Psoas muscle (tissue), 7 donors: ENCODE measurements at regions not wholly inside any gene's neighbourhood (a gene's known extent, or its start where the extent isn't known, plus 50 kb on each side); places are given as distances from the start of the nearest gene placed in this dataset.

Experiments
- ATAC-seq, 4 donors: fragments of 200-7000 bp; cut with Tn5 transposase; one replicate each; pipeline ENCODE4 v1.9.1; 2020; ENCODE audit warnings: moderate library complexity in 3 of 4, mild to moderate bottlenecking in 2 of 4
- DNase-seq, 2 donors: peaks; one replicate each; pipeline ENCODE4 v3.0.0-alpha.2; 2020
- H3K27ac ChIP-seq: fragments of 200-600 bp; one replicate; pipeline ENCODE4 v1.8.0; 2022
- H3K27me3 ChIP-seq, 3 donors: fragments of 200-600 bp in 1 of 3; one replicate each; pipeline versions ENCODE4 v1.6.1 to v1.8.0; 2013 to 2022; ENCODE audit warnings: low read length in 2 of 3, mild to moderate bottlenecking in 2 of 3, moderate library complexity in 1 of 3; ENCODE audit not compliant: insufficient read depth in 3 of 3
- H3K36me3 ChIP-seq, 2 donors: fragments of 200-600 bp in 1 of 2; one replicate each; pipeline versions ENCODE4 v1.6.1 to v1.8.0; 2013 to 2022; ENCODE audit warnings: low read depth in 1 of 2, mild to moderate bottlenecking in 1 of 2, moderate library complexity in 1 of 2; ENCODE audit not compliant: insufficient read depth in 1 of 2
- H3K4me1 ChIP-seq: fragments of 200-600 bp; one replicate; pipeline ENCODE4 v1.8.0; 2022
- H3K4me3 ChIP-seq: fragments of 200-600 bp; one replicate; pipeline ENCODE4 v1.8.0; 2022; ENCODE audit warnings: mild to moderate bottlenecking
- H3K9me3 ChIP-seq: fragments of 200-600 bp; one replicate; pipeline ENCODE4 v1.8.0; 2022
- WGBS, 3 donors: extraction: QIAGEN DNeasy Blood & Tissue Kit; methylation state at CpG; one replicate each; pipeline versions ENCODE4 v1.1.6 to v1.1.7; 2013; 5-methylcytosine and 5-hydroxymethylcytosine counted together
- intact Hi-C, 2 donors: fragments of 100-400 bp; cut with DNase I; formaldehyde crosslinking; loops; one replicate each; pipeline versions ENCODE4 v1.11.0 to v1.14.2; 2022
- TF ChIP-seq, protein P1 (sequence below): fragments of 200-600 bp; IDR thresholded peaks from one replicate; pipeline ENCODE4 v1.8.0; 2022; ENCODE audit warnings: antibody characterized with exemption
- donor health status: healthy with polysubstance abuse.
- donor health status: DM: no; HTN: no; CAD: no; lungs with moderate emphysema.
- donor health status: Bipolar disorder and iron deficiency.
- donor health status: healthy.
- donor health status: DM: yes; HTN: yes; CAD: no.
- donor health status: DM: no; HTN: no; CAD: no.
- donor health status: DM: yes; HTN: yes; CAD: no.

GRCh38 chr7:41117431-41117830 is 585.5 kb downstream of the INHBA start:
- TF ChIP-seq, protein P1, sequence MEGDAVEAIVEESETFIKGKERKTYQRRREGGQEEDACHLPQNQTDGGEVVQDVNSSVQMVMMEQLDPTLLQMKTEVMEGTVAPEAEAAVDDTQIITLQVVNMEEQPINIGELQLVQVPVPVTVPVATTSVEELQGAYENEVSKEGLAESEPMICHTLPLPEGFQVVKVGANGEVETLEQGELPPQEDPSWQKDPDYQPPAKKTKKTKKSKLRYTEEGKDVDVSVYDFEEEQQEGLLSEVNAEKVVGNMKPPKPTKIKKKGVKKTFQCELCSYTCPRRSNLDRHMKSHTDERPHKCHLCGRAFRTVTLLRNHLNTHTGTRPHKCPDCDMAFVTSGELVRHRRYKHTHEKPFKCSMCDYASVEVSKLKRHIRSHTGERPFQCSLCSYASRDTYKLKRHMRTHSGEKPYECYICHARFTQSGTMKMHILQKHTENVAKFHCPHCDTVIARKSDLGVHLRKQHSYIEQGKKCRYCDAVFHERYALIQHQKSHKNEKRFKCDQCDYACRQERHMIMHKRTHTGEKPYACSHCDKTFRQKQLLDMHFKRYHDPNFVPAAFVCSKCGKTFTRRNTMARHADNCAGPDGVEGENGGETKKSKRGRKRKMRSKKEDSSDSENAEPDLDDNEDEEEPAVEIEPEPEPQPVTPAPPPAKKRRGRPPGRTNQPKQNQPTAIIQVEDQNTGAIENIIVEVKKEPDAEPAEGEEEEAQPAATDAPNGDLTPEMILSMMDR: no peak
- WGBS, 3 donors: 80 to 87% (median 87%) methylated on average over 2 of the region's 2 CpGs
- ATAC-seq (no peak), DNase-seq (no peak)
- intact Hi-C loops: no loop called here
- Histone ChIP-seq H3K36me3 (no peaks in the 10 kb centered on the region), H3K9me3 (no peaks in the 10 kb centered on the region), H3K27ac (no peak overlapping the region), H3K4me3 (no peak overlapping the region), H3K27me3 (no peaks in the 10 kb centered on the region), H3K4me1 (no peaks in the 10 kb centered on the region)

- Histone ChIP-seq H3K27ac (no peak overlapping the region), H3K36me3 (no peaks in the 10 kb centered on the region), H3K4me3 (no peak overlapping the region), H3K4me1 (no peaks in the 10 kb centered on the region), H3K9me3 (no peaks in the 10 kb centered on the region), H3K27me3 (no peaks in the 10 kb centered on the region)
- ATAC-seq (no peak), DNase-seq (no peak)
- WGBS, 3 donors: 84 to 92% (median 86%) methylated on average over 1 of the region's 1 CpG
- TF ChIP-seq, protein P1: no peak
- intact Hi-C loops: no loop called here
Observed at GRCh38 chr7:41116817-41117216, 586.1 kb downstream of the INHBA start.

DNA sequence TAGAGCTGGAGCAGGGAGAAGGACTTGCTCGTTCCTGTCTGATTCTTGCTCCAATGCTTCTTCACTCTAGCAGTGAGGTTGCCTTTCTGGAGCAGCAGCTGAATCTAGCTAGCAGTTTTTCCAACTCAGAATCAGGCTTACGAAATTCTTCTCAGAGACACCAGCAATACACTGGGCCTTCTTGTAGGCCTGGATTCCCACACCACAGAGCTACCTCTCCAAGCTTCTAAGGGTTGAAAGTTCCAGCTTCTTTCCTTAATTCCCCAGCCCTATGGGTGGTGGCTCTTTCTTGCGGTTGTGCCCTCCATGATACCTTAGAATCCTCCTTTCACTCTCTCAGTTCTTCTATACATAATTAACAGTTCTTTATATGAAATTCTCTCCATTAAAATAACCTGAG is 586.6 kb downstream of the INHBA start:
- ATAC-seq (no peak), DNase-seq (no peak)
- H3K36me3 ChIP-seq: no peaks in the 10 kb centered on the region
- WGBS, 3 donors: 86 to 94% (median 93%) methylated on average over 3 of the region's 3 CpGs
- H3K27ac ChIP-seq: no peak overlapping the region
- intact Hi-C loops: no loop called here
- TF ChIP-seq, protein P1: no peak
- no peaks in the 10 kb centered on the region for H3K27me3 ChIP-seq
- H3K4me1 ChIP-seq: no peaks in the 10 kb centered on the region
- no peaks in the 10 kb centered on the region for H3K9me3 ChIP-seq
- no peak overlapping the region for H3K4me3 ChIP-seq

- no peaks in the 10 kb centered on the region for H3K27me3 ChIP-seq
- ATAC-seq: no peak
- H3K4me3 ChIP-seq: no peak overlapping the region
- TF ChIP-seq, protein P1: no peak
- H3K9me3 ChIP-seq: no peaks in the 10 kb centered on the region
- H3K36me3 ChIP-seq: no peaks in the 10 kb centered on the region
- DNase-seq: no peak
- no peak overlapping the region for H3K27ac ChIP-seq
- intact Hi-C loops: no loop called here
- WGBS, 3 donors: 58 to 60% (median 59%) methylated on average over 2 of the region's 2 CpGs
- H3K4me1 ChIP-seq: no peaks in the 10 kb centered on the region
Observed at GRCh38 chr7:41114691-41115090, 588.2 kb downstream of the INHBA start.

DNA sequence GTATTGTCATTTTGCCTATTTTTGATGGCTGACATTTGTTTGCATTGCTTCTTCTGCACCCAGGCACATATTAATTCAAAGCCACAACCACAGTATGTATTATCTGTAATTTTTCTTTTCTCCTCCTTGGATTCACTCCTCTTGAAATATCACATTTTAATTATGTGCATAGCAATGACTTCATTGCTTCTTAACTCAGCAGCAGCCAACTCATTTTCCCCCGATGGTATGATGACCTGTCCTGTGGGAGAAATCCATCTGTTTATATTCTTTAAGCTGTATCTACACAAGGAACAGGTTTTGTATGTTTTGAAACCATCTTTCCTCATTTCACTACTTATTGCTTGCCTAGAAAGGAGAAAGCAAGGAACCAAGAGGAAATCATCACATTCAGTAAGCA is 588.8 kb downstream of the INHBA start:
- Histone ChIP-seq H3K9me3 (no peaks in the 10 kb centered on the region), H3K27ac (no peak overlapping the region), H3K4me3 (no peak overlapping the region), H3K36me3 (no peaks in the 10 kb centered on the region), H3K4me1 (no peaks in the 10 kb centered on the region), H3K27me3 (no peaks in the 10 kb centered on the region)
- TF ChIP-seq, protein P1: no peak
- intact Hi-C loops: no loop called here
- no peak for ATAC-seq
- WGBS, 3 donors: 46 to 73% (median 54%) methylated on average over 1 of the region's 1 CpG
- no peak for DNase-seq
